SK-N-SH (cell line): ENCODE measurements at regions not wholly inside any gene's neighbourhood (a gene's known extent, or its start where the extent isn't known, plus 50 kb on each side); places are given as distances from the start of the nearest gene placed in this dataset.

Experiments used
- CTCF ChIA-PET: fragments of 300-600, 350-600 bp; formaldehyde crosslinking; extraction: SDS; loops from one replicate; lab custom pipeline; 2021; lab: Yijun Ruan, JAX
- POLR2A ChIA-PET: fragments of 350-600 bp; sonication (Branson Sonifier 250); formaldehyde crosslinking; extraction: SDS; loops from one replicate; lab custom pipeline; 2020; ENCODE audit warnings: antibody characterized with exemption, inconsistent platforms; lab: Yijun Ruan, JAX
- DNase-seq: peaks from one replicate; pipeline ENCODE4 v3.0.0; 2012
- H2AFZ ChIP-seq: fragments of 200-600 bp; sonication (generic); 2 replicates; pipeline ENCODE4 v1.8.1; 2016; ENCODE audit warnings: antibody characterized with exemption, mild to moderate bottlenecking, low read depth
- H3F3A ChIP-seq: fragments of 200-600 bp; sonication (generic); replicated peaks from 2 replicates; pipeline ENCODE3; 2016; ENCODE audit warnings: antibody characterized with exemption, mild to moderate bottlenecking; ENCODE audit not compliant: insufficient read depth
- H3K27ac ChIP-seq, 2 experiments: fragments of 200-500 bp in 1 of 2; fragments of 200-600 bp in 1 of 2; sonication (Bioruptor generic) in 1 of 2; sonication (generic), shearing (Covaris generic) in 1 of 2; 2 replicates each; pipeline versions ENCODE4 v1.5.1 to v1.6.1; 2014 to 2016; ENCODE audit warnings: low read depth in 2 of 2, inconsistent platforms in 1 of 2, low read length in 1 of 2, mild to moderate bottlenecking in 1 of 2, mixed read lengths in 1 of 2
- H3K27me3 ChIP-seq: fragments of 200-600 bp; sonication (generic), shearing (Covaris generic); 2 replicates; pipeline ENCODE4 v1.6.1; 2016; ENCODE audit warnings: mixed run types; ENCODE audit not compliant: insufficient read depth
- H3K36me3 ChIP-seq, 2 experiments: fragments of 200-500 bp in 1 of 2; fragments of 200-600 bp in 1 of 2; sonication (Bioruptor generic) in 1 of 2; sonication (generic) in 1 of 2; replicated peaks in 1 of 2; 2 replicates each; pipeline versions ENCODE3 to v1.5.1; 2014 to 2016; ENCODE audit warnings: low read length in 1 of 2, mild to moderate bottlenecking in 1 of 2; ENCODE audit not compliant: insufficient read depth in 2 of 2, control insufficient read depth in 1 of 2
- H3K4me1 ChIP-seq, 2 experiments: fragments of 200-500 bp in 1 of 2; fragments of 200-600 bp in 1 of 2; sonication (Bioruptor generic) in 1 of 2; sonication (generic), shearing (Covaris generic) in 1 of 2; 2 replicates each; pipeline versions ENCODE4 v1.5.1 to v1.6.1; 2014 to 2016; ENCODE audit warnings: low read depth in 1 of 2, low read length in 1 of 2, mixed run types in 1 of 2; ENCODE audit not compliant: insufficient read depth in 2 of 2, control insufficient read depth in 1 of 2
- H3K4me2 ChIP-seq: fragments of 200-600 bp; sonication (generic), shearing (Covaris generic); 2 replicates; pipeline ENCODE4 v1.6.1; 2017; ENCODE audit warnings: mixed run types
- H3K4me3 ChIP-seq, 2 experiments: fragments of 200-500 bp in 1 of 2; fragments of 200-600 bp in 1 of 2; sonication (Bioruptor generic) in 1 of 2; sonication (generic), shearing (Covaris generic) in 1 of 2; 2 replicates each; pipeline versions ENCODE4 v1.5.1 to v1.8.1; 2014 to 2016; ENCODE audit warnings: low read depth in 2 of 2, inconsistent platforms in 1 of 2, low read length in 1 of 2, mild to moderate bottlenecking in 1 of 2, mixed read lengths in 1 of 2, moderate library complexity in 1 of 2
- H3K79me2 ChIP-seq: fragments of 200-600 bp; sonication (generic); 2 replicates; pipeline ENCODE4 v1.8.1; 2017; ENCODE audit warnings: mild to moderate bottlenecking; ENCODE audit not compliant: insufficient read depth
- H3K9ac ChIP-seq: fragments of 200-600 bp; sonication (generic); 2 replicates; pipeline ENCODE4 v1.6.1; 2017; ENCODE audit warnings: mixed run types
- H3K9me2 ChIP-seq: fragments of 200-600 bp; sonication (generic); 2 replicates; pipeline ENCODE4 v1.6.1; 2017; ENCODE audit warnings: mixed run types
- H3K9me3 ChIP-seq: fragments of 200-600 bp; sonication (generic); 2 replicates; pipeline ENCODE4 v1.6.1; 2017; ENCODE audit warnings: mixed run types, mild to moderate bottlenecking, moderate library complexity
- H4K20me1 ChIP-seq: fragments of 200-600 bp; sonication (generic); 2 replicates; pipeline ENCODE4 v1.6.1; 2017; ENCODE audit warnings: mild to moderate bottlenecking, mixed run types; ENCODE audit not compliant: insufficient read depth
- CHD2 ChIP-seq: fragments of 150-350 bp; IDR thresholded peaks from 2 replicates; pipeline ENCODE4 v1.6.1; 2018; ENCODE audit warnings: low read length; ENCODE audit not compliant: partially characterized antibody
- ELF1 ChIP-seq: IDR thresholded peaks from 2 replicates; pipeline ENCODE4 v1.4.0; 2012
- EP300 ChIP-seq, 2 experiments: IDR thresholded peaks; 2 replicates each; pipeline versions ENCODE4 v1.4.0 to v1.6.1; 2012; ENCODE audit warnings: borderline replicate concordance in 1 of 2, low read depth in 1 of 2, low read length in 1 of 2
- FOSL2 ChIP-seq: IDR thresholded peaks from 2 replicates; pipeline ENCODE4 v1.4.0; 2012; ENCODE audit warnings: low read depth, mild to moderate bottlenecking, moderate library complexity, borderline replicate concordance
- FOXJ3 ChIP-seq: sonication (generic); formaldehyde crosslinking; IDR thresholded peaks from 2 replicates; pipeline ENCODE4 v1.5.1; 2020; ENCODE audit warnings: mild to moderate bottlenecking, missing genetic modification reagents
- GABPA ChIP-seq: IDR thresholded peaks from 2 replicates; pipeline ENCODE4 v1.4.0; 2012; ENCODE audit warnings: low read depth, mild to moderate bottlenecking
- GATA2 ChIP-seq: sonication (generic); formaldehyde crosslinking; IDR thresholded peaks from 2 replicates; pipeline ENCODE4 v1.5.0; 2020; ENCODE audit warnings: mild to moderate bottlenecking, missing genetic modification reagents
- JUND ChIP-seq: IDR thresholded peaks from 2 replicates; pipeline ENCODE4 v1.4.0; 2012
- MXI1 ChIP-seq: IDR thresholded peaks from 2 replicates; pipeline ENCODE4 v1.6.1; 2012; ENCODE audit warnings: mild to moderate bottlenecking, low read depth, low read length, improper control_type of control experiment
- PBX3 ChIP-seq: IDR thresholded peaks from 2 replicates; pipeline ENCODE4; 2012
- RFX5 ChIP-seq: IDR thresholded peaks from 2 replicates; pipeline ENCODE4 v1.6.1; 2012; ENCODE audit warnings: mild to moderate bottlenecking, improper control_type of control experiment, low read length
- RXRA ChIP-seq: IDR thresholded peaks from 2 replicates; pipeline ENCODE4 v1.4.0; 2012; ENCODE audit warnings: low read depth, mild to moderate bottlenecking, borderline replicate concordance
- SIN3A ChIP-seq: IDR thresholded peaks from 2 replicates; pipeline ENCODE4 v1.6.1; 2012; ENCODE audit warnings: low read depth, mild to moderate bottlenecking, low read length, moderate library complexity, borderline replicate concordance
- TAF1 ChIP-seq: IDR thresholded peaks from 2 replicates; pipeline ENCODE4 v1.6.1; 2012; ENCODE audit warnings: low read depth, mild to moderate bottlenecking, low read length, moderate library complexity, borderline replicate concordance
- WGBS: methylation state at CpG from one replicate; pipeline ENCODE4 v1.1.6; 2017; ENCODE audit warnings: low lambda C conversion rate; 5-methylcytosine and 5-hydroxymethylcytosine counted together
- TF ChIP-seq, protein P1 (sequence below): IDR thresholded peaks from 2 replicates; pipeline ENCODE4 v1.4.0; 2012; ENCODE audit warnings: low read depth
- TF ChIP-seq, protein P2 (sequence below): fragments of 200-600 bp; sonication (generic); IDR thresholded peaks from 2 replicates; pipeline ENCODE4 v1.6.1; 2017; ENCODE audit warnings: antibody characterized with exemption, mild to moderate bottlenecking, moderate library complexity
- TF ChIP-seq, protein P3 (sequence below): IDR thresholded peaks from 2 replicates; pipeline ENCODE4 v1.4.0; 2012; ENCODE audit warnings: low read depth, borderline replicate concordance
- TF ChIP-seq, protein P4 (sequence below): IDR thresholded peaks from 2 replicates; pipeline ENCODE4 v1.6.1; 2012; ENCODE audit warnings: mild to moderate bottlenecking, low read depth, low read length, moderate library complexity

DNA sequence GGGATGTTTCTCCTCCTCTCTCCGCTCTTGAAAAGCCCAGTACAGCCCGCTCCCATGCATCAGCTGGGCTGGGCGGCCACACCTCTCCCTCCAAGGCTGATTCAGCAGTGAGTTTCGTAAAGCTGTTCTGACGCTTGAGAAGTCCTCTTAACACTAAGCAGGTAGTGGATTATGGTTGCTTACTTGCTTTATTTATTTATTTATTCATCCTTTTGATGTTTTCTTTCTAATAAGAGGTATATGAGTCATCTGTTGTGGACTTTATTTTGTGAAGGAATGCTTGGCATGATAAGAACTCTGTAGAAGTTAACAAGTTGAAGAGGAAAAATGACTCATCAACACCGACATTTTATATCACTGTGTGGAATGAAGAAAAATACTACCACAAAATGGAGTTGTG lies 285.0 kb downstream of the SQOR start:
- Histone ChIP-seq H3K79me2 (no peaks in the 10 kb centered on the region), H3K4me2 (no peak overlapping the region), H3K9ac (no peak overlapping the region), H3K27me3 (no peaks in the 10 kb centered on the region), H3F3A (no peaks in the 10 kb centered on the region), H3K36me3 (no peaks in the 10 kb centered on the region), H3K9me2 (no peaks in the 10 kb centered on the region), H2AFZ (no peak overlapping the region), H3K27ac (no peak overlapping the region), H3K9me3 (no peaks in the 10 kb centered on the region), H4K20me1 (no peaks in the 10 kb centered on the region), H3K4me1 (no peaks in the 10 kb centered on the region; a peak in 1 of 4 replicates), H3K4me3 (no peak overlapping the region)
- WGBS: 31% methylated on average over 6 of the region's 6 CpGs
- TF ChIP-seq FOSL2 (no peak), RXRA (no peak), PBX3 (no peak), RFX5 (no peak), TAF1 (no peak), MXI1 (no peak), SIN3A (no peak), FOXJ3 (CRISPR knock-in tag) (no peak), ELF1 (no peak), CHD2 (no peak), GABPA (no peak), GATA2 (CRISPR knock-in tag) (no peak), JUND (no peak), EP300 (IDR thresholded peaks at IDR 0.05; ENCODE audit: borderline replicate concordance in 1 of 2, low read depth in 1 of 2, low read length in 1 of 2) (no peak)
- TF ChIP-seq, protein P1, sequence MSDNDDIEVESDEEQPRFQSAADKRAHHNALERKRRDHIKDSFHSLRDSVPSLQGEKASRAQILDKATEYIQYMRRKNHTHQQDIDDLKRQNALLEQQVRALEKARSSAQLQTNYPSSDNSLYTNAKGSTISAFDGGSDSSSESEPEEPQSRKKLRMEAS: no peak
- TF ChIP-seq, protein P2, sequence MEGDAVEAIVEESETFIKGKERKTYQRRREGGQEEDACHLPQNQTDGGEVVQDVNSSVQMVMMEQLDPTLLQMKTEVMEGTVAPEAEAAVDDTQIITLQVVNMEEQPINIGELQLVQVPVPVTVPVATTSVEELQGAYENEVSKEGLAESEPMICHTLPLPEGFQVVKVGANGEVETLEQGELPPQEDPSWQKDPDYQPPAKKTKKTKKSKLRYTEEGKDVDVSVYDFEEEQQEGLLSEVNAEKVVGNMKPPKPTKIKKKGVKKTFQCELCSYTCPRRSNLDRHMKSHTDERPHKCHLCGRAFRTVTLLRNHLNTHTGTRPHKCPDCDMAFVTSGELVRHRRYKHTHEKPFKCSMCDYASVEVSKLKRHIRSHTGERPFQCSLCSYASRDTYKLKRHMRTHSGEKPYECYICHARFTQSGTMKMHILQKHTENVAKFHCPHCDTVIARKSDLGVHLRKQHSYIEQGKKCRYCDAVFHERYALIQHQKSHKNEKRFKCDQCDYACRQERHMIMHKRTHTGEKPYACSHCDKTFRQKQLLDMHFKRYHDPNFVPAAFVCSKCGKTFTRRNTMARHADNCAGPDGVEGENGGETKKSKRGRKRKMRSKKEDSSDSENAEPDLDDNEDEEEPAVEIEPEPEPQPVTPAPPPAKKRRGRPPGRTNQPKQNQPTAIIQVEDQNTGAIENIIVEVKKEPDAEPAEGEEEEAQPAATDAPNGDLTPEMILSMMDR: no peak
- TF ChIP-seq, protein P3, sequence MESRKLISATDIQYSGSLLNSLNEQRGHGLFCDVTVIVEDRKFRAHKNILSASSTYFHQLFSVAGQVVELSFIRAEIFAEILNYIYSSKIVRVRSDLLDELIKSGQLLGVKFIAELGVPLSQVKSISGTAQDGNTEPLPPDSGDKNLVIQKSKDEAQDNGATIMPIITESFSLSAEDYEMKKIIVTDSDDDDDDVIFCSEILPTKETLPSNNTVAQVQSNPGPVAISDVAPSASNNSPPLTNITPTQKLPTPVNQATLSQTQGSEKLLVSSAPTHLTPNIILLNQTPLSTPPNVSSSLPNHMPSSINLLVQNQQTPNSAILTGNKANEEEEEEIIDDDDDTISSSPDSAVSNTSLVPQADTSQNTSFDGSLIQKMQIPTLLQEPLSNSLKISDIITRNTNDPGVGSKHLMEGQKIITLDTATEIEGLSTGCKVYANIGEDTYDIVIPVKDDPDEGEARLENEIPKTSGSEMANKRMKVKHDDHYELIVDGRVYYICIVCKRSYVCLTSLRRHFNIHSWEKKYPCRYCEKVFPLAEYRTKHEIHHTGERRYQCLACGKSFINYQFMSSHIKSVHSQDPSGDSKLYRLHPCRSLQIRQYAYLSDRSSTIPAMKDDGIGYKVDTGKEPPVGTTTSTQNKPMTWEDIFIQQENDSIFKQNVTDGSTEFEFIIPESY: no peak
- TF ChIP-seq, protein P4, sequence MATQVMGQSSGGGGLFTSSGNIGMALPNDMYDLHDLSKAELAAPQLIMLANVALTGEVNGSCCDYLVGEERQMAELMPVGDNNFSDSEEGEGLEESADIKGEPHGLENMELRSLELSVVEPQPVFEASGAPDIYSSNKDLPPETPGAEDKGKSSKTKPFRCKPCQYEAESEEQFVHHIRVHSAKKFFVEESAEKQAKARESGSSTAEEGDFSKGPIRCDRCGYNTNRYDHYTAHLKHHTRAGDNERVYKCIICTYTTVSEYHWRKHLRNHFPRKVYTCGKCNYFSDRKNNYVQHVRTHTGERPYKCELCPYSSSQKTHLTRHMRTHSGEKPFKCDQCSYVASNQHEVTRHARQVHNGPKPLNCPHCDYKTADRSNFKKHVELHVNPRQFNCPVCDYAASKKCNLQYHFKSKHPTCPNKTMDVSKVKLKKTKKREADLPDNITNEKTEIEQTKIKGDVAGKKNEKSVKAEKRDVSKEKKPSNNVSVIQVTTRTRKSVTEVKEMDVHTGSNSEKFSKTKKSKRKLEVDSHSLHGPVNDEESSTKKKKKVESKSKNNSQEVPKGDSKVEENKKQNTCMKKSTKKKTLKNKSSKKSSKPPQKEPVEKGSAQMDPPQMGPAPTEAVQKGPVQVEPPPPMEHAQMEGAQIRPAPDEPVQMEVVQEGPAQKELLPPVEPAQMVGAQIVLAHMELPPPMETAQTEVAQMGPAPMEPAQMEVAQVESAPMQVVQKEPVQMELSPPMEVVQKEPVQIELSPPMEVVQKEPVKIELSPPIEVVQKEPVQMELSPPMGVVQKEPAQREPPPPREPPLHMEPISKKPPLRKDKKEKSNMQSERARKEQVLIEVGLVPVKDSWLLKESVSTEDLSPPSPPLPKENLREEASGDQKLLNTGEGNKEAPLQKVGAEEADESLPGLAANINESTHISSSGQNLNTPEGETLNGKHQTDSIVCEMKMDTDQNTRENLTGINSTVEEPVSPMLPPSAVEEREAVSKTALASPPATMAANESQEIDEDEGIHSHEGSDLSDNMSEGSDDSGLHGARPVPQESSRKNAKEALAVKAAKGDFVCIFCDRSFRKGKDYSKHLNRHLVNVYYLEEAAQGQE: no peak
- no peak for DNase-seq
- POLR2A ChIA-PET: no interaction called here
- CTCF ChIA-PET: interaction anchor here (0.6 to 0.8 kb wide), 2 partner anchors 10 to 263 kb away, joined by 3 read pairs; no protein-coding TSS in a partner anchor
